ENCODE measurements at regions not wholly inside any gene's neighbourhood (a gene's known extent, or its start where the extent isn't known, plus 50 kb on each side); places are given as distances from the start of the nearest gene placed in this dataset.

DNA sequence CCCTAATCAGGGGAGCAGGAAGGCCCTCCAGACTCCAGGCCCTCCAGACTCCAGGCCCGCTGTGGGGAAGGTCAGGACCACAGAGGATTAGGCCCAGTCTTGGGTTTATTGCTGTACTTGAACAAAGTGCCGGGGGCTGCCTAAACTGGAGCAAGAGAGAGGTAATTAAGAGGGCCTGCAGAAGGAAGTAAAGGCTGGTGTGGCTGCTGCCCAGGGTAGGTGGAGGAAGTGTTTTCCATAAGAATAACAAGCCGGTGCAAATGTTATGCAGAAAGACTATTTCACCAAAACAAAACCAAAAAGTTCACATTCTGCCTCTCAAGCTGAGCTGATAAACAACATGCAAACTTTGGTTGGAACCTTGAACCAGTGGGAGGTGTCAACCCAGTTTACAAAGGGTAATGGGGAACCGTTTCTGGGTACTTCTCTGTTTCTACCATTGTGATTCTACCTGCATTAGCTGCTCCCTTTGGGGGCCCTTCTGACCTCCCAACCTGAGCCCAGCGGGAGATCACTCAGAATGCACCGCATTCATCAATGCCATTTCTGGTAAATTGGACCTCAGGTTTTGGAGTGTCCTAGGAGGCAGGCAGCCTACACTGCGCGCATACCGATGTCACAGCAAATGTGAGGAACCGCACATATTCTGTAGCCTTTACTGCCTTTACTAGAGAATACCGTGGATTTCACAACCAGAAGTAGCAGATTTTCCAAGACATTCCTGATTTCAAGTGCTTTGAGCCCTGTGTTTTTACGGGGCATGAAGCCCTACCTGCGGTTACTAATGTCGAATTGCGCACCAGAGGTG is 59.7 kb upstream of the BCOR start:
- DNase-seq = no peak

DNA sequence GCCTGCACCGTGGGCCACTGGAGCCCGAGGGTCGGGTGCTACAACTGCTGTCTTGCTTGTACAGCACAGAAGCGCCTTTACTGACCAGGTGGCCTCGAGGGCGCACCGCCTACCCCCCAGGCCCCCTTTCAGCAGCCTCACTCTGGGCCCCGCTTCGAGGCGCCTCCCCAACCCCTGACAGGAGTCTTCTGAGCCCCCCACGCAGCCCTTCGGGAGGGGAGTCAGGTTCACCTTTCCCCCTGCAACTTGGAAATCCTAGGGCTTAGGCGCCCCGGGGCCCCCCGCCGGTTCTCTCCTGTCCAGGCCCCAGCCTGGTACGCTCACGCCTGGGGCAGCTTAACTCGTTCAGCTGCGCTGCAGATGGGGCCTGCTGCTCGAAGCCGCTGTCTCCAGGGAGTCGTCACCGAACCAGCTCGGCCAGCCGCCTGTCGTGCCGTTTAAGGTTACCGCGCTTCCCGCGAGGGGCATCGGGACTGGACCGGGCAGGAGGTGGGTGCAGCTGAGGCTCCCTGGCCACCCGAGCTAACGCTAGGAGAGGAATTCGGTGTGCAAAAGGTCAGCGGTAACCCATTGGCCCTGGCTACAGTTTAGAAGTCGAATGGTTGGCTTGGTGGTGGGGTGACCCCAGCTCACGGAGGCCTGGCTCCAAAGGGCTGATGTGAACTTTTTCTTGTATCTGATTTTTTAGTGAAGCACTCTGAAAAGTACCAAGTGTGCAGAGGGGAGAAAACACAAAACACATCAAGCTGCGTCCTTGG is 58.9 kb upstream of the BCOR start:
- DNase-seq = no peak

- DNase-seq = no peak
Observed at GRCh38 chrX:40155589-40156469, 58.1 kb upstream of the BCOR start.

DNA sequence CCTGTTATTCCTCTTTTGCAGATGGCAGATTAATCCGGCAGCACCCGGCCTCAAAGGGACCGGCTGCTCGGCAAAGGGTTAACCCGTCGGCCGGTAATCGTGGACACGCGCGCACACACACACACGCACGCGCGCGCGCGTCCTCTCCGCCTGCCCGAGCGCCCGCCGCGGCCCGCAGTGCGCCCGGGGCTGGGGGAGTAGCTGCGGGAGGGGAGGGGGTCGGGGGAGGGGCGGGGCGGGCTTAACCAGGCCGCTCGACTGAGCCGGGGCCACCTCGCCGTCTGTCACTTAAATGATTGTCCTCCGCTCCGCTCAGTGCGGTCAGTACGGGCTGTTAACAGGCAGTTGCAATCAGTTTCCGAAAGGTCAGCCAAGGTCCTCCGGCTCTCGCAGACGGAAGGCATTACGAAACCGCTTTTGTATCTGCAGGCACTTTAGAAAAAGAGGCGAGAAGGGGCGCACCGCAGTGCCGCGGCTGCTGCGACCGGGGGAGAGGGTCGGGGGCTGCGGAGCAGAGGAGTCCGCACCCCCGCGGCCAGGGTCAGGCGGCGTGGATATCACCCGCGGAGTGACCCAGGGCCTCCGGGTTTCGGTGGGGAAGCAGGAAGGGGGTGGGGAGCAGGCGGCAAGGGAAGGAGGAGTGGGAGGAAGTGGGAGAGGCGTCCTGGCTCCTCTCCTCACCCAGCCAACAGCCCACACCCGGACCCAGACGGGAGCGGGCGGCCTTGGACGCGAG is 57.3 kb upstream of the BCOR start:
- DNase-seq = peak; percentile 80 to 89

DNA sequence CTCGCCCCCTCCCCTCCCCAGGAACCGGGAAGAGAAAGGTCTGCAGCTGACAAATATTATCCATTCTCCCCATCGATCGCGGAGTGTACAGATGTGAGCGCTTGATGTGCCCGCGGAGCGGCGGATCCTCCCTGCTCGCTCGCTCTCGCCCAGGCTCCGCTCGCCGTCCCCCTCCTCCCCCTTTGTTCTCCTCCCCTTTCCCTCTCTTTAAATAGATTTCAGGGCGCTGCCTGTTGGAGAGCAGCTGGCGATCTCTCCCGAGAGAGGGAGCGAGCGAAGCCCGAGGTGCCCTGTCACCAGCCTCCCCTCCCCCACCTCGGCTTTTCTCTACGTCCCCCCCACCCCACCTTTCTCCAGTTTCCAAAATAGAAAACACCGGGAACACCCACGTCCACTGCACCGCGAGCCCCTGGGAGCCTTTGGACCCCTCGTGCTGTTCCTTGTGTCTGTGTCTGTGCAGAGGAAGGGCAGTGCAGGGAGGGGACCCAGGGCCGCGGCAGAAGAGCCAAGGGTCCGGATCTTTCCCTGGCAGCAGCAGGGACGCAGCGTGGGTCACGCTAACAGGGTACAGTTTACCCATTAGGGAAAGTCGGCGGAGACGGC is 56.6 kb upstream of the BCOR start:
- DNase-seq = no peak

DNA sequence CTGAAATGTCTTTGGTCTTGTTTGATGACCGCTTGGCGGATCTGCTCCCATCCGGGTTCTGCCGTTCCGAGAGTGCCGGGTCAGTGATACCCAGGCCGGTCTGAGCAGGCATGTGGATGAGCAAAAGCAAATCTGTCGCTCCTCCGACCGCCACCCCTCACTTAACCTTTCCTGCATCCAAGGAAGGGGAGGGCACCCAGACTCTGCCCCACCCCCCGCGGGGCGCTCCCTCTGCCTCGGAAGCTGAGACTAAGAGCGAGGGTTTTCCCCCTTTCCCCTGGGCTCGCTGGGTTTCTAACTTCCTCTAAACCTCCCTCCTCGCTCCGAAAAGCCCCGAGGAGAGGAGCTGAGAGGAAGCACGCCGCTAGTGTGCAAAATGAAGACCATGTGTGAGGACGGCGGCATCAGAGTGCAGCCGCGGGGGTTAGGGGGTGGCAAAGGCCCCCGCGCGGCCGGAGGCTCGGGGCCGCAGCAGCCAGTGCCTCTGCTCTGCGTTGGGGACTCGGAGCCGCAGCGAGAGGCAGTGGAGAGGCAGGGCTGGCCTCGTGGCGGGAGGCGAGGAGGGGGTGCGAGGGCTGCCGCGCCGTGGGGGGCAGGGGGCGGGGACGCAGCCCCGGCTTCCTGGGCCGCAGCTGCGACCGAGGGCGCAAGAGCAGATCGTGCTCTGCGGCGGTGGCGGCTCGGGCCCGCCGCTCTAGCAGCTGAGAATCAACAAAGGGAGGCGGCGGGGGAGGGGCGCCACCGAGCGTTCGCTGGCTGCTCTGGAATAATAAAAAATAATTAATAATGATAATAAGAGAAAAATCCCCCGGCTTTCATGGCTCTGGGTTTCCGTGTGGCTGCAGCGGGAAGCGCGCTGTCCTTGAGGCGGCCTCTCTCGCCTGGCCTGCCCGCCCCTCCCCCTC is 55.8 kb upstream of the BCOR start:
- peak; percentile 43 to 63 for DNase-seq

- peak in 1 of 2 experiments; percentile 18 for DNase-seq
Observed at GRCh38 chrX:40152741-40153344, 55.1 kb upstream of the BCOR start.

DNA sequence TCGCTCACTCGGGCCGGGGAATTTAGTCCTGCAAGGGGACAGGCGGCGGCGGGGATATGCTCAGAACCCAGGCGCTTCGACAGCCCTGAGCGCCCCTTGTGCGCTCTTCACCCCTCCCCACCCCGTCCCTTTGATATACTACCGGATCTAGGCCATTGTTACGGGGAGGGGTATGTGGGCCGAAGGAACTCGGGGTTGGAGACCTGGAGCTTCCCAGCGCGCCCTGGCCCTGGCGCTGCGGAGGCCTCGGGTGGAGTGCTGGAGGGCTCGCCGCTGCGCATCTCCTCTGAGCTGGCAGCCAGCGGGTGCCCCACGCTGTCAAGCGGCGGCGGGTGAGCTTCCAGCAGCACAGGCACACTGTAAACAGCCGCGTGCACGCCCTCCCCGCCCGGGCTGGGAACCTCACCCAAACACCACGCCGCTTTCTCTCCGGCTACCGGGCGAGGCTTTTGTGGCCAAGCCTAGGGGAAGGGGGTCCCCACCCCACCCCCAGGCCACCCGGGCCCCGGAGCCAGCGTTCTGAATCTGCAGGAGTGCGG is 54.5 kb upstream of the BCOR start:
- peak in 1 of 2 experiments; percentile 11 for DNase-seq

GRCh38 chrX:40151211-40152172 is 53.7 kb upstream of the BCOR start:
- DNase-seq = no peak

- peak in 1 of 2 experiments; percentile 8 for DNase-seq
Observed at GRCh38 chrX:40150503-40150902, 52.7 kb upstream of the BCOR start.

DNA sequence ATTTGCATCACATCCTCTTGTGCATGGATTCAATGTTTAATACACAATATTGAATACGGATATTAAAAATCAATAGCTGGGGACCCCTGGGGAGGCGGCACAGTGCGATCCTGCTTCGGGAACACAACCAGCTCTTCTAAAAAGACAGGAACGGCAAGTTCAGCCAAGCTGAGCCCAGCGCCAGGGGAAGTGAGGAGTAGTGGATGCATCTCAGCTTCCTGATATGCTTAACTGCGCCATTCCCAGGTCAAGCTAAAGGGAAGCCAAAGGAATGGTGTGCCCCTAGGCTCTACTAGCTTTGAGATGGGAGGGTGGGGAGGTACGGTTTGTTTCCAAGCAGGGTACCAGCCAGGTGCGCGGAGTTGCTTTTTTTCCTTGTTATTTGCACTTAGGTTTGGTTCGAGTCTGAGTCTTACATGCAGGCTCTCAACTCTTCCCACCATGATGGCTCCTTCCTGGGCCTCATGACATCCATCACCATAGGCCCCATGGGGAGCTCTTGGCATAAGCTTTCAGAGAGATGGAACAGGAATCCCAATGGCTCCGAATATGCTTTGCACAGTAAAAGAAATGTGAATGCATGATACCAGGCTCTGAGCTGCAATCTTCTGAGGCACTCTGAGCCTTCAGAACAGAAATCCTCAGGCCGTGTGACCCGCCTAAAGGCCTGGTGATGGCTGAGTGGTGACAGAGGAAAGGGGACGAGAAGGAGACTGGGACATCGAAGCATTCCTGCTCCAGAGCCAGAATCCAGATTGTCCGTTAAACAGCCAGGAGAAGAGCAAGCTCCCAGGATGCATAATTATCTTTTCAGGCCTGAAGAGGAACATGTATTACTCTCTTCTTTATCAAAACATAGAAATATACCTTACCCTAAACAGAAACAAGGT is 51.8 kb upstream of the BCOR start:
- no peak for DNase-seq

DNA sequence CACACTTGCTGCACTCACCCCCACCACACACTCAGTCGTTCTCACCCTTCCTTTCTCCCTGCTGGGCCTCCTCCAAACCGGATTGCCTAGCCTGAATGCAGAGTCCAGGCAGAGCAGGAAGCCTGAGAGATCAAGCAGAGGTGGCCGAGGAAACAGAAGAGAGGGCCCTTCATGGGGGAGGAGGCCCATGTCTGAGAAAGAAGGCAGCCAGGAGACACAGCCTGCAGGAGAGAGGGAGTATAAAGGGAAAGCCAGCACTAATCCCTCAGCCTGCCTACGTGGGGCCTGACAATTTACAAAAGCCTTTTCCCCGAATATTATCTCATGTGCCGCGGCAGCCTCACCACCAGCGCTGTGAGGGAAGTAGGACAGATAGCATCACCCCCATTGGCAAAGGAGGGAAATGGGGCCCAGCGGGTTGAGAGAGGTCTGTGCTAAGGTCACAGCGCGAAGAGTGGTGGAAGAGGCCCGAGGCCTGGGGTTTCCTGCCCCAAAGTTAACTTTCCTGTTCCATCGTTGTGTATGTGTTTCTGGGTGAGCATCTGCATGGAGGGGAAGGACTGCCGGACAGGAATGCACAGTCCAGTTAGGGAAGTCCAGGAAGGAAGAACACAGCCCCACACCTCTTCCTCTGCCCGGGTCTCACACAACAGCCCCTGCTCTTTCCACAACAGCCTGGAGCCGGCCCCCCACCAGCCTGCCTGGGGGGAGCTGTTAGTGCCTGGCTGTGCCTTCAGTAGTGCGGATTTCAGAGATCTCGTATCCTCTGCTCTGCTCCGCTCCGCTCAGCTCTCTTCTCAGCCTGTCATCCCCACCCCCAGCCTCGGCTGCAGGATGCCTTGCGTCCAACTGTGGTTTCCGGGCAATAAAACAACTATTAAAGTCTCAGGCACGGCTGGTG is 50.9 kb upstream of the BCOR start:
- DNase-seq = peak in 1 of 2 experiments; percentile 20

GRCh38 chrX:40147971-40148370 is 50.2 kb upstream of the BCOR start:
- DNase-seq = no peak

All from AML-193 (cell line).